HUES48 (cell line): ENCODE measurements at regions not wholly inside any gene's neighbourhood (a gene's known extent, or its start where the extent isn't known, plus 50 kb on each side); places are given as distances from the start of the nearest gene placed in this dataset.
"Not testable (repeated sequence)": the region's sequence is repeated elsewhere in the genome, so short reads cannot be mapped to it uniquely, and the experiment has no call there.

Source experiments
- H3K27ac ChIP-seq: one replicate; pipeline ENCODE4 v1.7.0; 2013; ENCODE audit warnings: low read depth, low read length, inconsistent platforms
- H3K27me3 ChIP-seq: 2 replicates; pipeline ENCODE4 v1.6.1; 2013; ENCODE audit warnings: mild to moderate bottlenecking, low read length; ENCODE audit not compliant: control insufficient read depth, insufficient read depth
- H3K36me3 ChIP-seq: 2 replicates; pipeline ENCODE4 v1.6.1; 2013; ENCODE audit warnings: low read length; ENCODE audit not compliant: control insufficient read depth, insufficient read depth
- H3K4me1 ChIP-seq: 2 replicates; pipeline ENCODE4 v1.6.1; 2013; ENCODE audit warnings: mild to moderate bottlenecking, low read length; ENCODE audit not compliant: control insufficient read depth, insufficient read depth
- H3K4me3 ChIP-seq: 2 replicates; pipeline ENCODE4 v1.5.1; 2013; ENCODE audit warnings: mild to moderate bottlenecking, low read depth, low read length
- H3K9ac ChIP-seq: 2 replicates; pipeline ENCODE4 v1.6.1; 2013; ENCODE audit warnings: mild to moderate bottlenecking, low read depth, low read length, moderate library complexity
- H3K9me3 ChIP-seq: 2 replicates; pipeline ENCODE4 v1.6.1; 2013; ENCODE audit warnings: low read length; ENCODE audit not compliant: control insufficient read depth, insufficient read depth

DNA sequence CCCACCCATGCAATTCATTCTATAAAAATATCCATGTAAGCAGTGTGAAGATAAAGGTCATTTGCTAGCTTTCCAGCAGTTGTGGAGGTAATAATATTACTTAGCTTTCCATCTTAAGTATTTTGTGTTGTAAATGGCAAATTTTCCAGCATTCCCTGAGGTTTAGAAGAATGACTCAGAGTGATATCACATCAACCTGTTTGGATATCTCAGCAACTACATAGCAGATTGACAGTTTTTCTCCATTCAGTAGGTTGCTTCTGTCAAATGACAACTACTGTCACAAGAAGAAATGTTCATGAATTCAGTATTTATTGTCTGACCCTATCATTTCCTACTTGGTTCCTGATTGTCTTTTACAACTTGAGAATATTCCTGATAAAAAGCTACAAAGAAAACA is 434.9 kb upstream of the GALNTL6 start:
- H3K9me3 ChIP-seq: no peaks in the 10 kb centered on the region
- no peak overlapping the region for H3K9ac ChIP-seq
- H3K36me3 ChIP-seq: no peaks in the 10 kb centered on the region
- no peaks in the 10 kb centered on the region for H3K4me1 ChIP-seq
- H3K27me3 ChIP-seq: no peaks in the 10 kb centered on the region
- H3K4me3 ChIP-seq: no peak overlapping the region
- H3K27ac ChIP-seq: no peak overlapping the region

DNA sequence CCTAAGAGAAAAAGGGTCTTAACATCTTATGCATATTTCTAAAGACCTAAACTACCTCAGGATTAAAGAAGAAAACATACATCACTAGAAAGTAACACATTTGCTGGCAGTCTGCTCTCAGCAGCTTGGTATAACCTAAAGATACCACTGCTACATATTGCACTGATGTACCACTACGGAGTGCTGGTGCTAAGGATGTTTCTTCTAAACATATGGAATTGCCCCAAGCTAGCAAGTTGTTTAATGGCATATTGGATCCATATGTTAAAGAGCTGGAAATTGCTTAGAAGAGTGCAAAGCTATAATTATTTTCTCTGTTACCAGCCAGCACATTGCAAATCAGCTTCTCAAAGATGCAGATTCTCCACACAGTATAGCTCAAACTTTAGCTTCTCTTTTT is 436.5 kb upstream of the GALNTL6 start:
- Histone ChIP-seq H3K4me3 (no peak overlapping the region), H3K4me1 (no peaks in the 10 kb centered on the region), H3K9ac (no peak overlapping the region), H3K36me3 (no peaks in the 10 kb centered on the region), H3K27ac (no peak overlapping the region), H3K9me3 (no peaks in the 10 kb centered on the region), H3K27me3 (no peaks in the 10 kb centered on the region)

DNA sequence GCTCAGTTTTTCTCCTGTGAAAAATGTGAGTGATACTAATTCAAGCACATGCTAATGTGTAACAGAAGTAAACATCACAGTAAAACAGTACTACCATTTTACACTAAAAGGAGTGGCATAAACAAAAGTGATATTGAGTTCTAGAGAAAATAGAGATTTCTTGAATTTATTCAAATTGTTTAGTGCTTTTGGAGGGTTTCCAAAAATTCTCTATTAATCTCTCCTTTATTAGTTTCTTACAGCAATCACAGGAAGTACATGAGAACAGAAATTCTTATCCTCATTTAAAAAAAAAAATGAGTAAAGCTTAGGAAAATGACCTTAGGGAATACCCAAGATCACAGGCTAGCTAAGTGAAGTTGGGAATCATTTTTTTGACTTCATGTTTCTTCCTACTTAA is 459.7 kb upstream of the GALNTL6 start:
- Histone ChIP-seq H3K27me3 (no peaks in the 10 kb centered on the region), H3K27ac (no peak overlapping the region), H3K36me3 (no peaks in the 10 kb centered on the region), H3K9ac (no peak overlapping the region), H3K9me3 (no peaks in the 10 kb centered on the region), H3K4me3 (no peak overlapping the region), H3K4me1 (no peaks in the 10 kb centered on the region)

DNA sequence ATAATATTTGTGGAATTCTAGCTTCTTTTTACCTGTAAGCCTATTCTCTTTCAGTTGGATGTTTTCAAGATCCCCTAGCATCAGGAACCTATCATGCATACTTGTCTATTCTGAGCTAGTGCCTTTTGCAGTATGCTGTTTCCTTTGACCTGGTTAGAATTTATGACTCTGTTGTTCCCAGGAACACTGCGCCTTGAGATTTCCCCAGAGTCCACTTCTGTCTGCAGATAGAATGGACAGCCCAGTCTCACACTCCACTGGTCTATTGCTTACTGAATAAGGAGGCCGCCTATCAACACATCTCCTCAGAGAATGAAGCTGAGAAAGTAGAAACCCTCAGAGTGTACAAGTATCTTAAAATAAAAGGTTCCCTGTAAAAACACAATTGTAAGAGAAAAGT is 465.1 kb upstream of the GALNTL6 start:
- Histone ChIP-seq H3K4me3 (no peak overlapping the region), H3K27me3 (no peaks in the 10 kb centered on the region), H3K4me1 (no peaks in the 10 kb centered on the region), H3K9ac (no peak overlapping the region), H3K36me3 (no peaks in the 10 kb centered on the region), H3K9me3 (no peaks in the 10 kb centered on the region), H3K27ac (no peak overlapping the region)

DNA sequence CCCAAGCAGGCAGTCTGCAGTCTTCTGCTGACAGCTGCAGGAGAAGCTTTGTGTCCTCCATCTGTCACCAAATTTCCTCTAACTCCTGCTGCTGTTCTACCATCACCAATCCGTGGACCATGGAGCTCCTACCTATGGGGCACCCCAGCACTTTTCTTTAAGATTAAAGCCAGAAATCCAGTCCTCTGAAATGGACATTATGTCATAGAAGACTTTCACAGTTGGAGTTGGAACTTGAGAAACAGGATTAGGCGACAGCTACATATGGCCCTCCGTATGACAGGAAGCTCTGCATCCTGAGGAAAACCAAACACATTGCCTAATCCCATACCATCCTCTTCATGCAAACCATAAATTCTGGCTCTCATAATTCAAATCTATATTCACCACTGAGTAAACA is 470.6 kb upstream of the GALNTL6 start:
- H3K4me1 ChIP-seq: no peaks in the 10 kb centered on the region
- no peaks in the 10 kb centered on the region for H3K27me3 ChIP-seq
- H3K4me3 ChIP-seq: no peak overlapping the region
- no peaks in the 10 kb centered on the region for H3K9me3 ChIP-seq
- no peak overlapping the region for H3K9ac ChIP-seq
- H3K36me3 ChIP-seq: no peaks in the 10 kb centered on the region
- no peak overlapping the region for H3K27ac ChIP-seq

DNA sequence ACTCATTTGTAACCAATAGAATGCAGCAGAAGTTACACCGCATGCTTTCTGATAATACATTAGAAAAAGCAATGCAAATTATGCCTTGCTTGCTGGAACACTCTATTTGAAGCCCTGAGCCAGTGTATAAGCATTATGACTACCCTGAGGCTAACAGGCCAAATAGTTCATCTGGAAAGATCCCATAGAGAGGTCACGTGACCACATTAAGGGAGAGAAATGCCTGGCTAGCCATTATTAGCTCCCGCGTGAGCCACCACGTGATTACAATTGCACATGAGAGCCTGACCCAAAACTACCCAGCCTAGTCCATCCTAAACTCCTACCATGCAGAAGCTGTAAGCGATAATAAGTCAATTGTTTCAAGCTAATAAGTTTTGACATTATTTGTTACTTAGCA is 472.9 kb upstream of the GALNTL6 start:
- Histone ChIP-seq H3K27me3 (no peaks in the 10 kb centered on the region), H3K27ac (no peak overlapping the region), H3K9me3 (no peaks in the 10 kb centered on the region), H3K4me1 (no peaks in the 10 kb centered on the region), H3K36me3 (no peaks in the 10 kb centered on the region), H3K9ac (no peak overlapping the region), H3K4me3 (no peak overlapping the region)

DNA sequence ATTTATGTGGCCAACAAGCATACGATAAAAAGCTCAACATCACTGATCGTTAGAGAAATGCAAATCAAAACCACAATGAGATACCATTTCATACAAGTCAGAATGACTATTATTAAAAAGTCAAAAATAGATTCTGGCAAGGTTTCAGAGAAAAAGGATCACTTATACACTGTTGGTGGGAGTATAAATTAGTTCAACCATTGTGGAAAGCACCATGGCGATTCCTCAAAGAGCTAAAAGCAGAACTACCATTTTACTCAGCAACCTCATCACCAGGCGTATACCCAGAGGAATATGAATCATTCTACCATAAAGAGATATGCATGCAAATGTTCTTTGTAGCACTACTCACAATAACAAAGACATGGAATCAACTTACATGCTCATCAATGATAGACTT is 478.7 kb upstream of the GALNTL6 start:
- Histone ChIP-seq H3K27me3 (no peaks in the 10 kb centered on the region), H3K36me3 (no peaks in the 10 kb centered on the region), H3K9me3 (no peaks in the 10 kb centered on the region), H3K4me3 (no peak overlapping the region), H3K4me1 (no peaks in the 10 kb centered on the region), H3K27ac (no peak overlapping the region), H3K9ac (no peak overlapping the region)

DNA sequence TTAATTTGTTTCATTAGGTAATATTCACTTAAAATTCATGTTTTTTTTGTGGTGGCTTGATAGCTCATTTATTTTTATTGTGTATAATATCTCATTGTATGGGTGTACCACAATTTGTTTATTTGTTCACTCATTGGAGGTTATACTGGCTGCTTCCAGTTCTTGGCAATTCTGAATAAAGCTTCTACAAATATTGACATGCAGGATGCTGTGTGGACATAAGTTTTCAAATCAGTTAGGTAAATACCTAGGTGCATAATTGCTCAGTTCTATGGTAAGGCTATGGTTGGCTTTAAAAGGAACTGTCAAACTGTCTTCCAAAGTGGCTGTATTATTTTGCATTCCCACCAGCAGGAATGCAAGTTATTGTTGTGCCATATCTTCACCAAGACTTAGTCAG is 504.5 kb upstream of the GALNTL6 start:
- H3K9me3 ChIP-seq: no peaks in the 10 kb centered on the region
- H3K36me3 ChIP-seq: no peaks in the 10 kb centered on the region
- no peaks in the 10 kb centered on the region for H3K4me1 ChIP-seq
- no peak overlapping the region for H3K4me3 ChIP-seq
- H3K27me3 ChIP-seq: no peaks in the 10 kb centered on the region
- H3K27ac ChIP-seq: no peak overlapping the region
- H3K9ac ChIP-seq: no peak overlapping the region

DNA sequence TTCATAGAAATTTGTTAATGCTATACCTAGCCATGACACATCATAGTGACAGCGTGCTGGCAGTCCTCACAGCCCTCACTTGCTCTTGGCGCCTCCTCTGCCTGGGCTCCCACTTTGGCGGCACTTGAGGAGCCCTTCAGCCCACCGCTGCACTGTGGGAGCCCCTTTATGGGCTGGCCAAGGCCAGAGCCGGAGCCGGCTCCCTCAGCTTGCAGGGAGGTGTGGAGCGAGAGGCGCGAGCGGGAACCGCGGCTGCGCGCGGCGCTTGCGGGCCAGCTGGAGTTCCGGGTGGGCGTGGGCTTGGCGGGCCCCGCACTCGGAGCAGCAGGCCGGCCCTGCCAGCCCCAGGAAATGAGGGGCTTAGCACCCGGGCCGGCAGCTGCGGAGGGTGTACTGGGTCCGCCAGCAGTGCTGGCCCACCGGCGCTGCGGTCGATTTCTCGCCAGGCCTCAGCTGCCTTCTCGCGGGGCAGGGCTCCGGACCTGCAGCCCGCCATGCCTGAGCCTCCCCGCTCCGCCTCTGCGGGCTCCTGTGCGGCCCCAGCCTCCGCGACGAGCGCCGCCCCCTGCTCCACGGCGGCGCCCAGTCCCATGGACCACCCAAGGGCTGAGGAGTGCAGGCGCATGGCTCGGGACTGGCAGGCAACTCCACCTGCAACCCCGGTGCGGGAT is 515.0 kb upstream of the GALNTL6 start:
- H3K9me3 ChIP-seq, H3K27ac ChIP-seq, H3K9ac ChIP-seq, H3K4me1 ChIP-seq, H3K36me3 ChIP-seq, H3K27me3 ChIP-seq, H3K4me3 ChIP-seq: not testable (repeated sequence)

DNA sequence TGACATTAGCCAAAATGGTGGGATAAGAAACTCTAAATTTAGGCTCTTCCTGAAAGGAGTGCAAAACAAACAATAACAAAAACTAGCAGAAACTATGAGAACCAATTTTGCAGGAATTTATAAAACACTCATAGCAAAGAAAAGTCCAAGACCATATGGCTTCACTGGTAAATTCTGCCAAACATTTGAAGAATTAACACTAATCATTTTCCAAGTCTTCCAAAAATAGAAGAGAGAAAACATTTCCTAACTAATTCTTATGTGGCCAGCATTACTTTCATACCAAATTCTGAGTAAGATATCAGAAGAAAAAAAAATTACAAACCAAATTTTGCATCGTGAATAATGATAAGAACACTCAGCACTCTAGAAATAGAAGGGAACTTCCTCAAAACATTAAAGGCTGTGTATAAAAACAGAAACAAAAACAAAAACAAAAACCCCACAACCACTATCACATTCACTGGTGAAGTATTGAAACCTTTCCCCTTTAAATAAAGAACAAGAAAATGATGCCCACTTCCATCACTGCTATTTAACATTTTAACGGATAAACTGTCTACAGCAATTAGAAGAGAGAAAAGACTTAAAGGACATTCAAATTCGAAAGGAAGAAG is 524.3 kb upstream of the GALNTL6 start:
- H3K9ac ChIP-seq: no peak overlapping the region
- H3K4me3 ChIP-seq: no peak overlapping the region
- no peaks in the 10 kb centered on the region for H3K4me1 ChIP-seq

DNA sequence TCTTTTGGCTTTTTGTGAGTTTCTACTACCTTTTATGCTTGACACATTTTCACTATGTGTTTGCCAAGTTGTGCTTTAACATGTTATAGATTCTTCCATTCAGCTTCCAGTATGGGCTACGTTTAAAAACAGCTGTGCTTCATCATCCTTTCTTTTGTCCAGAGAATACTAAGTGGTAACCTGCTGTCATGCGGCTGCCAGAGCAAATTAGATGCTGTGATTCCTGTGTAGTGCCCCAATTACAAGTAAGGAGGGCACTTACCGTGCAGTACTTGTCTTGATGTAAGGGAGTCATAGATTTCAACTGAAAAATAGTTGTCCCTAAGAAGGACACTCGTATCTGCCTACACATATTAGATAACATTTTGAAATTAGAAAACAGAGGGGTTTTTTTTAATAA is 531.8 kb upstream of the GALNTL6 start:
- Histone ChIP-seq H3K27ac (no peak overlapping the region), H3K9me3 (no peaks in the 10 kb centered on the region), H3K4me1 (no peaks in the 10 kb centered on the region), H3K36me3 (no peaks in the 10 kb centered on the region), H3K4me3 (no peak overlapping the region), H3K27me3 (no peaks in the 10 kb centered on the region), H3K9ac (no peak overlapping the region)

More for the DNA sequence above, 524.3 kb upstream of the GALNTL6 start:
- Histone ChIP-seq H3K36me3 (no peaks in the 10 kb centered on the region), H3K9me3 (no peaks in the 10 kb centered on the region), H3K27me3 (no peaks in the 10 kb centered on the region), H3K27ac (no peak overlapping the region)
